ENCODE measurements at regions not wholly inside any gene's neighbourhood (a gene's known extent, or its start where the extent isn't known, plus 50 kb on each side); places are given as distances from the start of the nearest gene placed in this dataset.

GRCh38 chr11:129313541-129314297 is 61.9 kb upstream of the BARX2 start:
- Histone ChIP-seq H3K4me1 (ENCODE audit: insufficient read depth, low read length) (no peaks in the 10 kb centered on the region), H3K9ac (ENCODE audit: low read length) (no peak overlapping the region), H3K36me3 (ENCODE audit: insufficient read depth, low read length) (no peaks in the 10 kb centered on the region), H3K27ac (ENCODE audit: low read depth, low read length) (no peak overlapping the region), H3K9me3 (ENCODE audit: low read length) (no peaks in the 10 kb centered on the region), H3K27me3 (ENCODE audit: control insufficient read depth in 1 of 2, insufficient read depth in 2 of 2, low read length in 2 of 2) (no peaks in the 10 kb centered on the region), H3K4me3 (ENCODE audit: low read depth in 1 of 2, low read length in 2 of 2) (no peak overlapping the region)

- Histone ChIP-seq H3K4me3 (ENCODE audit: low read depth in 1 of 2, low read length in 2 of 2) (no peak overlapping the region), H3K27me3 (ENCODE audit: control insufficient read depth in 1 of 2, insufficient read depth in 2 of 2, low read length in 2 of 2) (no peaks in the 10 kb centered on the region), H3K27ac (ENCODE audit: low read depth, low read length) (no peak overlapping the region), H3K4me1 (ENCODE audit: insufficient read depth, low read length) (no peaks in the 10 kb centered on the region), H3K9ac (ENCODE audit: low read length) (no peak overlapping the region), H3K36me3 (ENCODE audit: insufficient read depth, low read length) (no peaks in the 10 kb centered on the region), H3K9me3 (ENCODE audit: low read length) (no peaks in the 10 kb centered on the region)
Measured at GRCh38 chr11:129312730-129313503, 62.7 kb upstream of the BARX2 start.

DNA sequence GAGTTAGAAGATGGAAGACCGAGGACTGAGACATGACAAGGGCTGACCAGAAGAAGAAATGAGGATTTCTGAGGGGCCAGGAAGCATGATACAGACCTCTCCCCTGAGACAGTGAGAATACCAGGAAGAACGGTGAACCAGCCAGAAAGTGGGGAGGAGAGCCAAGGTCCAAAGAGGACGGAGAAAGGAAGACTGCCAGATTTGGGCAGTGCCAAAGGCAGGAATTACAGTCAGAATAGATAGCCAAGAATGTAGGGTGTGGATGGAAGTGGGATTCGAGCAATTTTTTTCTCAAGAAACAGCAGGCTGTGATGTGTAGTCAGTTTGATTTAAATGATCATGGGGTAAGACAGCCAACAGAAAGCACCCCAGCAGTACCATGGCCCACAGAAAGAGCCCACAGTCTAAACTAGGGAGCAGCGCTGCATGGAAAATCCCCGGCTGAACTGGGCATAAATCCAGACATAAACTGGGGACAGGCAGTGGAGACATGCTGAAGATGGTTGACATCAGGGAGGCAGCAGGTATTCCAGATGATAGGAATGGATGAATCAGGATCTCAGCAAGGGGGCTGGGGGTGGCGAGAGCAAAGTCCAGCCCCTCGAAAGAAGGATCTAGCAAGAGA is 67.3 kb upstream of the BARX2 start:
- Histone ChIP-seq H3K9me3 (ENCODE audit: low read length) (no peaks in the 10 kb centered on the region), H3K9ac (ENCODE audit: low read length) (no peak overlapping the region), H3K4me1 (ENCODE audit: insufficient read depth, low read length) (no peaks in the 10 kb centered on the region), H3K4me3 (ENCODE audit: low read depth in 1 of 2, low read length in 2 of 2) (no peak overlapping the region), H3K27ac (ENCODE audit: low read depth, low read length) (no peak overlapping the region), H3K27me3 (ENCODE audit: control insufficient read depth in 1 of 2, insufficient read depth in 2 of 2, low read length in 2 of 2) (no peaks in the 10 kb centered on the region), H3K36me3 (ENCODE audit: insufficient read depth, low read length) (no peaks in the 10 kb centered on the region)

DNA sequence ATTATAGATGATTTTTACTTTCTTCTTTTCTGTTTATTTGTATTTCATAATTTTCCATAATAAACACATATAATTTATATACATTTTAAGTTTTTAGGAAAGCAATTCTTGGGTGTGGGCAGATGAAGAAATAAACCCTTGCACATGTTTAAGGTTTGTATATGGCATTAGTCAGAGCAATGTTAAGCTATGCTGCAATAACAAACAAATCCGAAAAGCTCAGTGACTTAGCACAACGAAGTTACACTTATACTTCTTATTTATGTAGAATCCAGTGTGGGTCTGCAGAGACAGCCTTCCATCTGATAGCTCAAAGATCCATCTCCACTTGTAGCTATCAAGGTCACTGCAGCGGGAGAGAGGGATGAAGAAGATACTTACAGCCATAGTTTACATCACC is 68.5 kb upstream of the BARX2 start:
- Histone ChIP-seq H3K4me1 (ENCODE audit: insufficient read depth, low read length) (no peaks in the 10 kb centered on the region), H3K4me3 (ENCODE audit: low read depth in 1 of 2, low read length in 2 of 2) (no peak overlapping the region), H3K9me3 (ENCODE audit: low read length) (no peaks in the 10 kb centered on the region)

GRCh38 chr11:129302386-129303101 is 73.1 kb upstream of the BARX2 start:
- Histone ChIP-seq H3K4me3 (ENCODE audit: low read depth in 1 of 2, low read length in 2 of 2) (no peak overlapping the region), H3K9ac (ENCODE audit: low read length) (no peak overlapping the region), H3K4me1 (ENCODE audit: insufficient read depth, low read length) (no peaks in the 10 kb centered on the region), H3K27ac (ENCODE audit: low read depth, low read length) (no peak overlapping the region), H3K9me3 (ENCODE audit: low read length) (no peaks in the 10 kb centered on the region), H3K36me3 (ENCODE audit: insufficient read depth, low read length) (no peaks in the 10 kb centered on the region), H3K27me3 (ENCODE audit: control insufficient read depth in 1 of 2, insufficient read depth in 2 of 2, low read length in 2 of 2) (no peaks in the 10 kb centered on the region)

More for the DNA sequence above, 68.5 kb upstream of the BARX2 start:
- Histone ChIP-seq H3K27me3 (ENCODE audit: control insufficient read depth in 1 of 2, insufficient read depth in 2 of 2, low read length in 2 of 2) (no peaks in the 10 kb centered on the region), H3K9ac (ENCODE audit: low read length) (no peak overlapping the region), H3K27ac (ENCODE audit: low read depth, low read length) (no peak overlapping the region), H3K36me3 (ENCODE audit: insufficient read depth, low read length) (no peaks in the 10 kb centered on the region)

DNA sequence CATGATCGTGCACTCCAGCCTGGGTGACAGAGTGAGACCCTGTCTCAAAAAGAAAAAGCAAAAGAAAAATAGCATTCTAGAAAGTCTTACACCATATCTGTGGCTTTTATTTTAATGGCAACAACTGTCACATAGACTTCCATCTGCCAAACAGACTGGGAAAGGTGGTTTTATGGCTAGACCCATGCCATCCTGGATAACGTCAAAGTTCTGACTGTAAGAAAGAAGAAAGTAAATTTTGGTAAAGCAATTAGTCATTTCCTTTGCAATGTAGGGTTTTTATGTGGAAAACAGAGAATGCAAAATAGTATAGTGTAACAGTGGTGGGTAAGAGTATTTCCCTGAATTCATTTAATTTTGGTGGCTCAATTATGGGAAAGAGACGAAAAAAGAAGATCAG is 75.5 kb upstream of the BARX2 start:
- Histone ChIP-seq H3K27me3 (ENCODE audit: control insufficient read depth in 1 of 2, insufficient read depth in 2 of 2, low read length in 2 of 2) (no peaks in the 10 kb centered on the region), H3K4me1 (ENCODE audit: insufficient read depth, low read length) (no peaks in the 10 kb centered on the region), H3K9me3 (ENCODE audit: low read length) (no peaks in the 10 kb centered on the region), H3K27ac (ENCODE audit: low read depth, low read length) (no peak overlapping the region), H3K4me3 (ENCODE audit: low read depth in 1 of 2, low read length in 2 of 2) (no peak overlapping the region), H3K36me3 (ENCODE audit: insufficient read depth, low read length) (no peaks in the 10 kb centered on the region), H3K9ac (ENCODE audit: low read length) (no peak overlapping the region)

GRCh38 chr11:129298988-129299387 is 76.7 kb upstream of the BARX2 start:
- no peaks in the 10 kb centered on the region for H3K9me3 ChIP-seq (ENCODE audit: low read length)
- no peak overlapping the region for H3K9ac ChIP-seq (ENCODE audit: low read length)
- no peak overlapping the region for H3K4me3 ChIP-seq (ENCODE audit: low read depth in 1 of 2, low read length in 2 of 2)
- H3K27ac ChIP-seq (ENCODE audit: low read depth, low read length), result no peak overlapping the region
- H3K36me3 ChIP-seq (ENCODE audit: insufficient read depth, low read length), result no peaks in the 10 kb centered on the region
- H3K4me1 ChIP-seq (ENCODE audit: insufficient read depth, low read length), result no peaks in the 10 kb centered on the region
- no peaks in the 10 kb centered on the region for H3K27me3 ChIP-seq (ENCODE audit: control insufficient read depth in 1 of 2, insufficient read depth in 2 of 2, low read length in 2 of 2)

DNA sequence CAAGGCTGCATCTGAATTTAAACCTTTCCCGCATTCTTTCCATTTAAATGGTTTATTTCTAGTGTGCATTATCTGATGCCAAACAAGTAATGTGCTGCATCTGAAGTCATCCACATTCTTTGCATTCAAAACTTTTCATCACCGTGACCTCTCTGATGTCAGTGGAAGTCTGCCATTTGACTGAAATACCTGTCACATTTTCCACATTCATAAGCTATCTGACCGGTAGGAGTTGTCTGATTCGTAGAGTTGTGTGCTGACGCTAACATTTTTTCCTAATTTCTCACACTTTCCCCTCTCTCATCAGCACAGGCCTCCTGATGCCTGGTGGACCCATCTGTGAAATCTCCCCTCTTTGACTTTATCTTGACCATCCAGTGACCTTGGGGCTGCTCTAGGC is 79.9 kb upstream of the BARX2 start:
- Histone ChIP-seq H3K27me3 (ENCODE audit: control insufficient read depth in 1 of 2, insufficient read depth in 2 of 2, low read length in 2 of 2) (no peaks in the 10 kb centered on the region), H3K4me1 (ENCODE audit: insufficient read depth, low read length) (no peaks in the 10 kb centered on the region), H3K9ac (ENCODE audit: low read length) (no peak overlapping the region), H3K36me3 (ENCODE audit: insufficient read depth, low read length) (no peaks in the 10 kb centered on the region), H3K27ac (ENCODE audit: low read depth, low read length) (no peak overlapping the region), H3K9me3 (ENCODE audit: low read length) (no peaks in the 10 kb centered on the region), H3K4me3 (ENCODE audit: low read depth in 1 of 2, low read length in 2 of 2) (no peak overlapping the region)

GRCh38 chr11:129292771-129293170 is 82.9 kb upstream of the BARX2 start:
- Histone ChIP-seq H3K9me3 (ENCODE audit: low read length) (no peaks in the 10 kb centered on the region), H3K9ac (ENCODE audit: low read length) (no peak overlapping the region), H3K4me1 (ENCODE audit: insufficient read depth, low read length) (no peaks in the 10 kb centered on the region), H3K27ac (ENCODE audit: low read depth, low read length) (no peak overlapping the region), H3K27me3 (ENCODE audit: control insufficient read depth in 1 of 2, insufficient read depth in 2 of 2, low read length in 2 of 2) (no peaks in the 10 kb centered on the region), H3K36me3 (ENCODE audit: insufficient read depth, low read length) (no peaks in the 10 kb centered on the region), H3K4me3 (ENCODE audit: low read depth in 1 of 2, low read length in 2 of 2) (no peak overlapping the region)

DNA sequence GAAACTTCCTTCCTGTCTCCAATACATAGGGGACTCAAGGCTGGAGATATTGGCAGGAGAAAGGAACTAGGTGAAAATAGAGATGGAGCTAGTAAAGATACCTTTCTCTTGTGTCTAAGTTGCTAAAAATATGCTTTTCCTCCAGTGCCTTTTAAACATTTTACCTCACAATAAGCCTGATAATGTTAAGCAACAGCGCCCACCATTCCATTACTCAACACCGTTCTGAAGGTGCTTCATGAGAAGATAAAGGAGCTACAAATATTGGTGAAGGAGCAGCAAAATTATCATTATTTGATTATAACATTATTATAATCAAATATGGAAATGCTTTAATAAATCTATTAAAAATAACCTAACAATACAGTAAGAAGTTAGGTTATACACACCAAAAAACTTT is 83.6 kb upstream of the BARX2 start:
- Histone ChIP-seq H3K27me3 (ENCODE audit: control insufficient read depth in 1 of 2, insufficient read depth in 2 of 2, low read length in 2 of 2) (no peaks in the 10 kb centered on the region), H3K4me1 (ENCODE audit: insufficient read depth, low read length) (no peaks in the 10 kb centered on the region), H3K4me3 (ENCODE audit: low read depth in 1 of 2, low read length in 2 of 2) (no peak overlapping the region), H3K27ac (ENCODE audit: low read depth, low read length) (no peak overlapping the region), H3K36me3 (ENCODE audit: insufficient read depth, low read length) (no peaks in the 10 kb centered on the region), H3K9me3 (ENCODE audit: low read length) (no peaks in the 10 kb centered on the region), H3K9ac (ENCODE audit: low read length) (no peak overlapping the region)

DNA sequence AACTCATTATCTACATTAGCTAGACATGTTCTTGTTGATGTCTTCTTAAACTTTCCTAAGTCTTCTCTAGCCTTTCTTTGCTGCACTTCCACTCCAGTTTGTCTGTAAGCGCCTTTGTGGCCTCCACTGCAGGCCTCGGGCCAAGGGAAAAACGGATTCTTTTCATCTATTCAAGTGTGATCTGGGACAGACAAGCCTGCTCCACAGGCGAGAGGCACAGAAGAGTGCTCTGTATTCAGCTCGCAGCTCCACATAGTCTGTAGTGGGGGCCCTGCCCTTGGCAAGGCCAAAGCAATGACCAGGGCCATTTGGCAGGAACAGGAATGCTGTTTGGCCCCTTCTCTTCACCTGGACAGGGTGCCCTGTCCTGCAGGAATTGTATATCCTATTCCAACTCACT is 84.1 kb upstream of the BARX2 start:
- Histone ChIP-seq H3K36me3 (ENCODE audit: insufficient read depth, low read length) (no peaks in the 10 kb centered on the region), H3K9me3 (ENCODE audit: low read length) (no peaks in the 10 kb centered on the region), H3K9ac (ENCODE audit: low read length) (no peak overlapping the region), H3K27me3 (ENCODE audit: control insufficient read depth in 1 of 2, insufficient read depth in 2 of 2, low read length in 2 of 2) (no peaks in the 10 kb centered on the region), H3K4me3 (ENCODE audit: low read depth in 1 of 2, low read length in 2 of 2) (no peak overlapping the region), H3K4me1 (ENCODE audit: insufficient read depth, low read length) (no peaks in the 10 kb centered on the region), H3K27ac (ENCODE audit: low read depth, low read length) (no peak overlapping the region)

Data from muscle layer of colon (tissue), 2 donors.